GM12878 (cell line): ENCODE measurements at regions not wholly inside any gene's neighbourhood (a gene's known extent, or its start where the extent isn't known, plus 50 kb on each side); places are given as distances from the start of the nearest gene placed in this dataset.

Experiments used
- ATAC-seq: fragments of 200-7000 bp; cut with Tn5 transposase; 3 replicates; pipeline ENCODE4 v1.9.1; 2020; ENCODE audit warnings: mild to moderate bottlenecking, moderate library complexity
- BruUV-seq: library from RNA; stranded (reverse); fragments of 400-500 nt; replicated peaks from 2 replicates; lab custom pipeline; 2021; lab: Mats Ljungman, UMichigan
- CTCF ChIA-PET: fragments of 300-600 bp; sonication (Branson Sonifier 250); formaldehyde crosslinking; extraction: SDS; loops from one replicate; lab custom pipeline; 2021; ENCODE audit warnings: inconsistent platforms; lab: Yijun Ruan, JAX
- POLR2A ChIA-PET: fragments of 350-600 bp; formaldehyde crosslinking; extraction: SDS; loops from one replicate; lab custom pipeline; 2021; ENCODE audit warnings: inconsistent platforms; lab: Charles Lee
- RAD21 ChIA-PET: fragments of 300-600 bp; sonication (Branson Sonifier 250); formaldehyde crosslinking; loops from one replicate; lab custom pipeline; 2023; ENCODE audit warnings: antibody characterized with exemption; ENCODE audit not compliant: unreplicated experiment; lab: Charles Lee
- SMC1A ChIA-PET: fragments of 300-600 bp; sonication (Branson Sonifier 250); formaldehyde crosslinking; loops from one replicate; lab custom pipeline; 2023; ENCODE audit not compliant: unreplicated experiment, uncharacterized antibody; lab: Charles Lee
- DNase-seq: peaks from one replicate; pipeline ENCODE4 v3.0.0-alpha.2; 2011; ENCODE audit warnings: low read depth, low spot score
- FAIRE-seq: peaks from 3 replicates; lab custom pipeline; 2011; peaks lifted over from hg19 to GRCh38; lab: Jason Lieb, UNC
- H2AFZ ChIP-seq: 2 replicates; pipeline ENCODE4 v1.6.0; 2011; ENCODE audit warnings: low read depth, low read length, control low read depth; ENCODE audit not compliant: control insufficient read depth
- H3K27ac ChIP-seq: 2 replicates; pipeline ENCODE4 v1.5.1; 2011; ENCODE audit warnings: control low read depth; ENCODE audit not compliant: control insufficient read depth, insufficient read depth
- H3K27me3 ChIP-seq, 2 experiments: replicated peaks in 1 of 2; 2 replicates each; pipeline versions ENCODE4 v1.6.0 to v1.6.1; 2011; ENCODE audit warnings: low read length in 1 of 2; ENCODE audit not compliant: control insufficient read depth in 2 of 2, insufficient read depth in 2 of 2
- H3K36me3 ChIP-seq, 2 experiments: 2 replicates each; pipeline ENCODE4 v1.5.1; 2011; ENCODE audit warnings: low read length in 1 of 2; ENCODE audit not compliant: control insufficient read depth in 2 of 2, insufficient read depth in 2 of 2
- H3K4me1 ChIP-seq: 2 replicates; pipeline ENCODE4 v1.6.1; 2011; ENCODE audit warnings: mild to moderate bottlenecking, low read length, moderate library complexity, mixed read lengths; ENCODE audit not compliant: control insufficient read depth, insufficient read depth
- H3K4me2 ChIP-seq: 2 replicates; pipeline ENCODE4 v1.6.0; 2011; ENCODE audit warnings: control low read depth; ENCODE audit not compliant: control insufficient read depth, insufficient read depth
- H3K4me3 ChIP-seq: fragments of 200-600 bp; sonication (generic); 2 replicates; pipeline ENCODE4 v1.5.1; 2016
- H3K79me2 ChIP-seq: 2 replicates; pipeline ENCODE4 v1.6.0; 2011; ENCODE audit warnings: low read length; ENCODE audit not compliant: control insufficient read depth, insufficient read depth
- H3K9ac ChIP-seq: 2 replicates; pipeline ENCODE4 v1.8.0; 2011; ENCODE audit warnings: low read length, control low read depth, mixed read lengths; ENCODE audit not compliant: control insufficient read depth, insufficient read depth
- H3K9me3 ChIP-seq: replicated peaks from 3 replicates; pipeline ENCODE4 v1.5.1; 2011; ENCODE audit warnings: mild to moderate bottlenecking, low read length; ENCODE audit not compliant: control insufficient read depth, insufficient read depth
- H4K20me1 ChIP-seq: 2 replicates; pipeline ENCODE4 v1.6.0; 2011; ENCODE audit not compliant: control insufficient read depth, insufficient read depth
- ATF2 ChIP-seq: IDR thresholded peaks from 2 replicates; pipeline ENCODE4 v1.6.1; 2012; ENCODE audit warnings: low read length, inconsistent platforms
- BHLHE40 ChIP-seq, 2 experiments: fragments of 450-650 bp in 1 of 2; IDR thresholded peaks; 2 replicates each; pipeline ENCODE4 v1.6.1; 2011 to 2017; ENCODE audit warnings: low read depth in 2 of 2, borderline replicate concordance in 1 of 2, improper control_type of control experiment in 1 of 2, low read length in 1 of 2, mild to moderate bottlenecking in 1 of 2
- BMI1 ChIP-seq: fragments of 450-650 bp; IDR thresholded peaks from 2 replicates; pipeline ENCODE4 v1.6.1; 2016; ENCODE audit warnings: mild to moderate bottlenecking, moderate library complexity, borderline replicate concordance
- EED ChIP-seq: sonication (generic); IDR thresholded peaks from 2 replicates; pipeline ENCODE4 v1.6.1; 2016; ENCODE audit warnings: antibody characterized with exemption, low read depth
- EGR1 ChIP-seq, 2 experiments: IDR thresholded peaks; 1 replicate in 1 of 2; 2 replicates in 1 of 2; pipeline ENCODE4 v1.6.1; 2011 to 2012; ENCODE audit warnings: low read depth in 2 of 2, low read length in 2 of 2, borderline replicate concordance in 1 of 2, mild to moderate bottlenecking in 1 of 2, moderate library complexity in 1 of 2
- ESRRA ChIP-seq: IDR thresholded peaks from 2 replicates; pipeline ENCODE4 v1.6.1; 2012; ENCODE audit warnings: mild to moderate bottlenecking, low read length, improper control_type of control experiment
- FOS ChIP-seq: IDR thresholded peaks from 3 replicates; pipeline ENCODE4 v1.6.1; 2011; ENCODE audit warnings: borderline replicate concordance; ENCODE audit not compliant: insufficient read length; ENCODE audit errors: extremely low read depth
- GABPA ChIP-seq: IDR thresholded peaks from 2 replicates; pipeline ENCODE4 v1.6.1; 2014; ENCODE audit warnings: antibody characterized with exemption, low read depth, mild to moderate bottlenecking, inconsistent platforms
- HDGF ChIP-seq: fragments of 450-650 bp; IDR thresholded peaks from 2 replicates; pipeline ENCODE4 v1.6.1; 2016; ENCODE audit warnings: antibody characterized with exemption
- KDM1A ChIP-seq: fragments of 200-600 bp; sonication (generic); IDR thresholded peaks from 2 replicates; pipeline ENCODE4 v1.6.1; 2016; ENCODE audit warnings: borderline replicate concordance
- MTA3 ChIP-seq: IDR thresholded peaks from 2 replicates; pipeline ENCODE4 v1.6.1; 2012; ENCODE audit warnings: low read length, inconsistent platforms, borderline replicate concordance
- NFIC ChIP-seq: IDR thresholded peaks from 2 replicates; pipeline ENCODE4 v1.6.1; 2012; ENCODE audit warnings: low read depth, mild to moderate bottlenecking, inconsistent platforms, low read length, moderate library complexity
- NFYB ChIP-seq: IDR thresholded peaks from 2 replicates; pipeline ENCODE4 v1.6.1; 2011; ENCODE audit warnings: low read depth, mild to moderate bottlenecking, low read length, improper control_type of control experiment, moderate library complexity; ENCODE audit not compliant: insufficient read depth
- POLR2AphosphoS5 ChIP-seq: IDR thresholded peaks from 2 replicates; pipeline ENCODE4 v1.6.1; 2011; ENCODE audit warnings: mild to moderate bottlenecking, low read length, inconsistent platforms
- TAF1 ChIP-seq: IDR thresholded peaks from 2 replicates; pipeline ENCODE4 v1.6.1; 2011; ENCODE audit warnings: mild to moderate bottlenecking, low read depth, low read length, borderline replicate concordance
- TARDBP ChIP-seq: IDR thresholded peaks from 2 replicates; pipeline ENCODE4 v1.6.1; 2016; ENCODE audit warnings: borderline replicate concordance
- WGBS: methylation state at CpG from one replicate; pipeline ENCODE4 v1.1.6; 2016; ENCODE audit warnings: low lambda C conversion rate; ENCODE audit not compliant: insufficient replicate concordance, insufficient coverage; ENCODE audit errors: missing lambda C conversion rate; 5-methylcytosine and 5-hydroxymethylcytosine counted together
- in situ Hi-C: fragments of 300-500 bp; cut with MboI; formaldehyde crosslinking; loops from 9 replicates; pipeline ENCODE4 v1.14.3; 2018; ENCODE audit warnings: mixed read lengths
- intact Hi-C: fragments of 100-400 bp; cut with micrococcal nuclease; formaldehyde crosslinking; loops from one replicate; pipeline ENCODE4 v1.14.2; 2022; ENCODE audit not compliant: unreplicated experiment

DNA sequence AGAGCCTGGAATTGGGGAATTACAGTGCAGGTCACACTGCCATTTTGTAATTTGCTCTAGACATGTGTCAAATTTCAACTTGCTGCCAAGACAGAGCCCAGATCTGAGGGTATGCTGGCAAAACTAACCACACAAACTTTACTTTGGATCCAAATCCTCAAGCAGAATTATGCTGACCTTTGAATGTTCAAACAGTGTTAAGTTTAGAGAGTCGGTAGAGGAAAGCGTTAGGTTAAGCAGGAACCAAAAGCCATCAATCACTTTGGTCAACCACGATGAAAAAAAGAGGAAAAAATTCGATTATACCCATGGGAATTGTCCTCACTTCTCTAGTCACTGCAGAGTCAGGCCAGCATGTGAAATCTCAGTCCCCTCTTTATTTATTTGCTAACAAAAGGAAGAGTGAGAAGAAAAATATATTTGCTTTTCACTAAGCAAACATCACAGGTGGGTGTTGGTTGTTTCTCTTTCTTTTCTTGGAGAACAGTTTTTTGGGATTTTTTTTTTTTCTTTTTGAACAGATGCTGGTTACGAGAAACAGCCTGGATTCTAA is 105.1 kb upstream of the ADGRF1 start:
- H3K4me2 ChIP-seq = no peak overlapping the region
- no peaks in the 10 kb centered on the region for H3K9me3 ChIP-seq
- no peaks in the 10 kb centered on the region for H4K20me1 ChIP-seq
- SMC1A ChIA-PET = no interaction called here
- FAIRE-seq = no peak
- no peak for DNase-seq
- peaks cover 0 to 4% of the 10 kb centered on the region in 2 experiments; a peak in 2 of 4 replicates for H3K27me3 ChIP-seq
- no peaks in the 10 kb centered on the region for H3K79me2 ChIP-seq
- no peak overlapping the region for H2AFZ ChIP-seq
- intact Hi-C loops = no loop called here
- no peaks in the 10 kb centered on the region for H3K36me3 ChIP-seq
- 0% methylated on average over 5 of the region's 5 CpGs for WGBS
- H3K4me3 ChIP-seq = no peak overlapping the region
- H3K4me1 ChIP-seq = no peaks in the 10 kb centered on the region
- TF ChIP-seq HDGF (no peak), ATF2 (no peak), KDM1A (no peak), NFIC (no peak), EED (no peak), FOS (no peak), GABPA (no peak), MTA3 (no peak), ESRRA (no peak), NFYB (no peak), EGR1 (IDR thresholded peaks at IDR 0.05; ENCODE audit: borderline replicate concordance in 1 of 2, low read depth in 2 of 2, low read length in 2 of 2) (no peak), TAF1 (no peak), TARDBP (no peak), POLR2AphosphoS5 (no peak), BMI1 (no peak), BHLHE40 (IDR thresholded peaks at IDR 0.05; ENCODE audit: borderline replicate concordance in 1 of 2, low read depth in 2 of 2, low read length in 1 of 2) (no peak)
- TF ChIP-seq, all 136 proteins: peak for 0
- in situ Hi-C loops = no loop called here
- CTCF ChIA-PET = no interaction called here
- Histone ChIP-seq H3K9ac (no peak overlapping the region), H3K27ac (no peak overlapping the region)
- no TSS peak for BruUV-seq
- RAD21 ChIA-PET = no interaction called here
- ATAC-seq = no peak
- POLR2A ChIA-PET = no interaction called here
